GM18909 (cell line): ENCODE measurements at regions not wholly inside any gene's neighbourhood (a gene's known extent, or its start where the extent isn't known, plus 50 kb on each side); places are given as distances from the start of the nearest gene placed in this dataset.

Experiments used
- ATAC-seq: cut with Tn5 transposase; IDR thresholded peaks from one replicate; pipeline ENCODE4 v1.9.1; 2021; ENCODE audit warnings: mild to moderate bottlenecking; ENCODE audit not compliant: unreplicated experiment, poor library complexity

DNA sequence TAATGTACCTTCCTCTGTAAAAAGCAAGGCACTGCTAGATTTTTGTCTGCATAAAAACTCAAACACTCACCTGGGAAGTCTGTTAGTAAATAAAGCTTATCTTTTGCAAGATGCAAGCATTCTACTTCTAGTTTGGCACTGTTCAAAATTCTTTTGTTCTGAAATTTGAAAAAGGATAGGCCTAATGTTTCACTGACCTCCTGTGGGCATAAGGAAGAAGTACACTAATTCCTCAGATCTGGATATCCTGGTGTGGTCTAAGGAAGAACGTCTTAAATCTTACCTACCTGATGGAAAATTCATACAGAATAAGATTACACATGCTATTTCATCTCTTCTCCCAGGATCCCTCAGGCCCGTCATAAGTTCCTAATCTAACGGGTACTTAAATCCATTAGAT is 93.5 kb upstream of the CAMK1G start:
- ATAC-seq, result no peak

DNA sequence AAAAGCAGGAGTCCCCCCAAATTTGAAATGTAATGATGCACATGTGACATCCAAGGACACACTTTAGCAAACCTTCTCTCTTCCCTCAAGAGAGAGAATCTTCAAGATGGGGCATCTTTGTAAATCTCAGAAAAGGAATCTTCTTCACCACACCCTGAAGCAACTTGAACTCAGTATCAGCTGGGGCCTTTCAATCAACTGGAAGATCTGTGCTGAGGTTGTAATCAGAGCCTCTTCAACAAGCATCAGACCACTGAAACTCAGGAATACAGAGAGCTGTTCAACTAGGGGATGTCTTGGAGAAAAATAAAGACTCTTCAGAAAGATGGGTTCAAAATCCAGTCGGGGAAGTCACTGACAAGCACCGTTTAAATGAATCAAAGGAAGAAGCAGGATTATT is 92.5 kb upstream of the CAMK1G start:
- no peak for ATAC-seq

DNA sequence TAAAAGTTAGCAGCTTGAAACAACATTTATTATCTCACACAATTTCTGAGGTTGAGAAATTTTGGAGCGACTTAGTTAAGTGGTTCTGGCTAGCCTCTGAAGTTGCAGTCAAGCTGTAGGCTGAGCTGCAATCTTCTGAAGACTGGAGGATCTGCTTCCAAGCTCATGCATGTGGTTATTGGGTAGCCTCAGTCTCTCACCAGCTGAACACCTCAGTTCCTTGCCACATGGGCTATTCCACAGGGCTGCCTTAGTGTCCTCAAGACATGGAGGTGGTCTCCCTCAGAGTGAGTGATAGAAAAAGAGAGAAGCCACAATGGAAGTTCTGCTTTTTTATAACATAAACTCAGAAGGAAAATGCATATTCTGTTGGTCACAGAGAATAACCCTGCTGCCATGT is 92.0 kb upstream of the CAMK1G start:
- no peak for ATAC-seq

DNA sequence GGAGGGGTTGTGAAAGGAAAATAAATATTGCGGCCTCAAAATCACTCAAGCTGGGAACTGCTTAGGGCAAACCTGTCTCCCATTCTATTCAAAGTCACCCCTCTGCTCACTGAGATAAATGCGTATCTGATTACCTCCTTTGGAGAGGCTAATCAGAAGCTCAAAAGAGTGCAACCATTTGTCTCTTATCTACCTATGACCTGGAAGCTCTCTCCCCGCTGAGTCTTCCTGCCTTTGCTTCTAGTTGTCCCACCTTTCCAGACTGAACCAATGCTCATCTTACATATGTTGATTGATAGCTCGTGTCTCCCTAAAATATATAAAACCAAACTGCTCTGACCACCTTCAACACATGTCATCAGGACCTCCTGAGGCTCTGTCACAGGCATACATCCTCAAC is 91.6 kb upstream of the CAMK1G start:
- ATAC-seq, result no peak

DNA sequence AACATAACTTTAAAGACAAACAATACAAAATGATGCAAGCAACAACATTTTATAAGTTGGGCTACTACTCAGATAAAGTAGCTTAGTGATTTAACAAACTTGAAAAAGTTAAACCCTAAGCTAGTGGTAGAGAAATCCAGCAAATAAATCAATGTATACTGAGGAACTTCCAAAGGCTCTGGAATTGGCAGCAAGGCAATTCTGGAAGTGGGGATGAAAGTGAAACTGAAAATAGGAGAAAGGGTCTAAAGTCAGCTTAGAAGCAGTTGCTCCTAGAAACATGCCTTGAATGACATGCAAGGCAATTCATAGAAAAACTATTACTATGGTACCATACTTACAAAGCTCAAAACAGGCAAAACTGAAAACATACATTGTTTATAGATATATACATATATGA is 90.0 kb upstream of the CAMK1G start:
- ATAC-seq, result no peak

DNA sequence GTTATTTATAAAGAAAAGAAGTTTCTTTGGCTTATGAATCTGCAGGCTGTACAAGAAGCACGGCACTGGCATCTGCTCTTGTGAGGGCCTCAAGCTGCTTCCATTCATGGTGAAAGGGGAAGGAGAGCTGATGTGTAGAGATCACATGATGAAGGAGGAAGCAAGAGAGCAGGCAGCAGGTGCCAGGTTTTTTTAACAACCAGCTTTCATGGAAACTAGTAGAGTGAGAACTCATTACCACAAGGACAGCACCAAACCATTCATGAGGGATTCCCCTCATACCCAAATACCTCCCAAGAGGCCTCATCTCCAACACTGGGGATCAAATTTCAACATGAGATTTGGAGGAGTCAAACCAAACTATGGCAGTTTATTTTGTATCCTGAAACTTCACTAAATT is 85.8 kb upstream of the CAMK1G start:
- ATAC-seq, result no peak

DNA sequence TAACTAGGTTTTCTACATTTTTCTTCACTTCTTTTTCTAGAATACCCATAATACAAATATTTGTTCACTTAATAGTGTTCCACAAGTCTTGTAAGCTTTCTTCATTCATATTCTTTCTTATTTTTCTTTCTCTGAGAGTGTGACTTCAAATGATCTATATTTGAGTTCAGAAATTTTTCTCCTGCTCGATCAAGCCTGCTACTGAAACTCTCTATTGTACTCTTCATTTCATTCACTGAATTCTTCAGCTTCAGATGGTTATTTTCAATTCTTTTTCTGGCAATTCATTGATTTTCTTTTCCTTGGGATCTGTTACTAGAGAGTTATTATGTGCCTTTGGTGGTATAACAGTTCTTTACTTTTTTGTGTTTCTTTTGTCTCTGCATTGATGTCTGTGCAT is 82.5 kb upstream of the CAMK1G start:
- no peak for ATAC-seq

DNA sequence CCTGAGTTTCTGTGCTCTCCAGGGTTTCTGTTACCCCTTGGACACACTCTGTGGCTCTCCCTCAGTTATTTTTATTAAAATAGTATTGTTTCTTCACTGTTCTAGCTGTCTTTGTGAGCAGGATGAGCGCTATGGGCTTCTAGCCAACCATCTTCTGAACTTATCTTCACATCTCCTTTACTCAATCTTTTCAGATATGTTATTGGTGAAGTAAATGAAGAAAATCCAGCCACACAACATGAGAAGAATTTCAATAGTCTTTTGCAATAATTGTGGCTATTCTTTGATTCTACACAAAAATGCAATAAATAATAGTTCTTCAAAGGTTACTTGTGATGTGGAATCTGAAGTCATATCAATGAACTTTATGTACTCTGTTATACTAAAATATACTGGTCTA is 80.3 kb upstream of the CAMK1G start:
- ATAC-seq, result no peak

DNA sequence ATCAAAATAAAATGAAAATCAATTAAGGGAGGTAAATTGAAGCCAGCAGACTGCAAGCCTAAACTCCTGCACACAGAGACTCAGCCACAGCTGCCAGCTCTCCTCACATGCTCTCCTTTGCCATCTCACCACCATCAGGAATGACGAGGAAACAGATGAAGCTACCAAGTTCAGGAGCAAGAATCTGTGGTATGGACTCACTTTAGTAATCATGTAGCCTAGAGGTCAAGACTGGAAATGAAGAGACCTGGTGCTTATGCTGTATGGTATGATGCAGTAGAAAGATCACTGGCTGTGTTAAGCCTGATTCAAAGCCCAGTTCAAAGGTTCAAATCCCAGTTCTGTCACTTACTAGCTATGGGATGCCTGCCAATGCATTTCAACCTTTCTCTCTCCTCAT is 78.9 kb upstream of the CAMK1G start:
- no peak for ATAC-seq

DNA sequence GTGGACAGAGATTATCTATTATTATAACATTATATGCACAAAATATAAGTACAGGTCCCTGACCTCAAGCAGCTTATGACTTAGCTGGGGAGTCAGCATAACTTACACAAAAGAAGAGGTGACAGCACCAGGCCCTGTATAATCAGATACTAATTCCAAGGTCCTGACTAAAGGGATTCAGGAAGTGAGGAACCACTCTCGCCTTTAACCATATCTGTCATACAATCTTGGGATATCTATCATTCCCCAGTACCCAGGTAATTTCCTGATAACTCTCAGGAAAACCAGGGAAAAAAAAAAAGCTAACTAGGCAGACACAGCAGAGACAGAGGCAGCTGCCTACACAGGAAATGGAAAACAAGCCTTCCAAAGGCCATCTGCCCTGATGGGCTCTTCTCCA is 78.5 kb upstream of the CAMK1G start:
- no peak for ATAC-seq

DNA sequence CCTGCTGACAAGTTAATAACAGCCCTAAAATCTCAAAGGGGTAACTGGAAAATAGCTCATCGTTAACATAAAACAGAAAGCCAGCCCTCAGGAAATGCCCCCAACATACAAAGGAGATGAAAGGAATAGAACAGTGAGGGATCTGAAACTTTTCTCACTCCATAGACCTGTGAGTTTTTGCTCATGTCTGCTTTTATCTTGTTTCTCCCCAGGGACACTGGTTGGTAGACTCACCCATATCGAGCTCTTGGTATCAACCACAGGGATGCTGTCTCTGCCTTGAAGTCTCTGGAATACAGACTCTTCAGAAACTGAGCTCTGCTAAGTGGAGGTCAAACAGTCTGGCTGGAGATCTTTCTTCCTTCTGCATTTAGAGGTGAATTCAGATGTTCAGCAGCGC is 77.4 kb upstream of the CAMK1G start:
- ATAC-seq, result no peak

DNA sequence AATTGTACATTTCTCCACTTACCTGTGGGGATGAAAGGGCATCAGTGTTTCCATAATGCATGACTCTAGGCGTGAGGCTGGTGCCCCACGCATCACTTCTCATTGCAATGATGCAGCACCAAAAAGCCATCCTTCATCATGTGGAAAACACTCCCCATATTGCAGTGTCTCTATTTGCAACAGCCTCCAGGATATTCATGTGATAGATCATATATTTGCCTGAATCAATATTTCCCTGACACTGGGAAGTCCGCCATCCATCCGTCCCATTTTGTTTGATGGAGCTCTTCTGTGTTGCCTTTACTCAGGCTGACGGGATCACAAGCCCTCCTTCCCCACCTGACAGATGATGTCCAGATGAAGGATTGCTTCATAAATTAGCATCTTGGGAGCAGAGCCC is 74.5 kb upstream of the CAMK1G start:
- no peak for ATAC-seq

DNA sequence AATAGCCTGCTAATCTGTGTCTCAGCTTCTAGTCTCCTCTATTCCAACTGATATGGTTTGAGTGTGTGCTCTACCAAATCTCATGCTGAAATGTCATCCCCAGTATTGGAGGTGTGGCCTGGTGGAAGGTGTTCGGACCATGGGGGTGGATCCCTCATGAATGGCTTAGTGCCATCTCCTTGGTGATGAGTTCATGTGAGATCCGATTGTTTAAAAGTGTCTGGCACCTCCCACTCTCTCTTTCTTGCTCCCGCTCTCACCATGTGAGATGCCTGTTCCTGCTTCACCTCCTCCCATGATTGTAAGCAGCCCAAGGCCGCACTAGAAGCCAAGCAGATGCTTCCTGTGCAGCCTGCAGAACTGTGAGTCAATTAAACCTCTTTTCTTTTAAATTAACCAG is 73.5 kb upstream of the CAMK1G start:
- ATAC-seq, result no peak

DNA sequence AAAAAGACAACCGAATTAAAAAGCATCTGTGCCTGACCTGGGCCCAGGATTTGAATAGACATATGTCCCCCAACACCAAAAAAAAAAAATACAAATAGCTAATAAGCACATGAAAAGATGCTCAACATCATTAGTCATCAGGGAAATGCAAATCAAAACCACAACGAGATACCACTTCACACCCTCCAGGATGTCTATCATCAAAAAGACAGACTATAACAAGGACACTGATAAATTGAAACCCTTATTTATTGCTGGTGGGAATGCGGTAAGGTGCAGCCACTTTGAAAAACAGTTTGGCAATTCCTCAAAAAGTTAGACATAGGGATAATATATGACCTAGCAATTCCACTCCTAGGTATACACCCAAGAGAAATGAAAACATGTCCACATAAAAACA is 72.3 kb upstream of the CAMK1G start:
- ATAC-seq, result no peak

DNA sequence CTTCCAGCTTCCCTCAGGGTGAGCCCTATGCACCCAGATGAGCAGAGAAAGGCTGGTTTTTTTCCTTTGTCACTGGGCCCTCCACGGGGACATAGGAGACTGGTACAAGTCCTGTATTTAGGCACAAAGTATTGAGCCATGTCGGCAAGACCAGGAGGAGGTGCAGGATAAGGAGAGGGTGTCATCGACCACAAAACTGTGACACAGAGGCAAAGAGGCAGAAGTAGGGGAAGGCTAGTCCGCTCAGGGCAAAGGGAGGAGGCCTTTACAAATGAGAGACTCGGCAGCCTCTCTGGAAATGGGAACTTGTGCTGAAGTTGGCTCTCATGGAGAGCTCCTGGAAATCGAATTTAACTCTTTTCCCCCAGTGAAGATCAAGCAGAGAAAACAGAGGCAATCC is 70.7 kb upstream of the CAMK1G start:
- ATAC-seq, result no peak

DNA sequence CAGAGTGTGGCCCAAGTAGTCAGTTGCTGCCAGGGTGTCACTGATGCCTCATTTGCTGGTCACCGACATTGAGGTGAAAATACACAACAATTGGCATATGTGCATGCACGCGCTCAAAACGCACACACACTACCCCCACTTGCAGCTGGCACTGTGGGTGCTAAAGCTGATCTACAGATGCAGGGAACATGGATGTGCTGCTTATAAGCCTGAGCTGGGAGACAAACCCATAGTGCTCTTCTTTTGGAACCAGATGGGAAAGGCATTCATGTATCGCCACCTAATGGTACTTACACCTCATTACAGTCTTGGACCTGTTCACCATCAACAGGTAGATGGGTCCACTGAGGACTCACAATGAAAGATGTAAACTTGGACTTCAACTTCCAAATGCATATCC is 70.3 kb upstream of the CAMK1G start:
- ATAC-seq, result peak; percentile 51

DNA sequence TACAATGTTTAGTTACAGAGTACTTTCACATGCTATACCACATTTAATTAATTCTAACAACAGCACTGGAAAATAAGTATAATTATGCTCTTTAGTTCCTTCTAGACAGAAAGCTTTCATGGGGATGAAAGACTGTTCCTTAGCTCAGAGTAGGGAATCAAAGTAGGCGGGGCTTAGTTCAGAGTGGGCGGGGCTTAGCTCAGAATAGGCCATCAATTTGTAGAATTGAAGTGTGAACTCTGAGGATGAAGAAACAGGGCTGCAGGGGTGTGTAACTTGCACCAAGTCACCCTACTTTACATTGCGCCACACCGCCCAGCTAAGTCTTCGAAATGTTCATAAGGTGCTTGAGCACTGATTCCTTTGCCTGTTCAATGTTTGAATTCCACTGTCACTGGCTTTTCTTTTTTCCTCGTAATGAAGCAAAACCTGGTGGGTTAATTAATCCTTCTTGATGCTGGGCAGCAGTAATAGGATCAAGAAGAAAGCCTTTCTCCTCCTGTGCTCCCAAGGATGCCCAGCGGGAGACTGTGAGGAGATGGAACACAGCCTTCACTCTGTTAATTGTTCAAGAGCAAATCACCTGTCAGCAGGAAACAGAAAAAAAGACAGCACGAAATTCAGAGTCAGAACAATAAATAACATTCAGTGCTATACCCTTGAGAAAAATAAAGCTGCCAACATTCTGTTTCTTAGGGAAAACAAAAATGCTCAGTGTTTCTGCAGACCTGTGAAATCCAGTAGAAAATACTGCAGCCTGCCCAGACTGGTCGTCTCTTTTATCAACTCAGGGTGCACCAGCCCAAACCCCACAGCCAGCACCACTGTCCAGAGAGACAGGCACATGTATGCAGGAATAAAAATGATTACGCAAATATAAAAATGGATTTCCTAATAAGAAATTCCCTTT is 66.5 kb upstream of the CAMK1G start:
- ATAC-seq, result no peak

DNA sequence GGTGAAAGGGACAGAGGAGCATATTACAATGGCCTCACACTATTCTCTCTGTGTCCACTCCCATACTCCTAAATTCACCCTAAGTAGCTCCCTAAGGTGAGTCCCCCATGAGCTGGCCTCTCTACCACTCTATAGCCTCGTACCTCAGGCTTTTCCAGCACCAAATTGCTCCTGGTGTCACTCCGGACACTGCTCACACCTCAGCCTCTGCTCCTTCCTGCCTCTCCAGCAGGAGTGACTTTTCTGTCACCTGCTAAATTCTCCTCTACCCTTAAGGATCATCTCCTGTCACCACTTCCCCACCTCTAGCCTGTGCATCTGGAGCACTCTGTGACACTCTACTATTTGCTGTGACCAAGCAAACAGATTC is 65.8 kb upstream of the CAMK1G start:
- no peak for ATAC-seq

DNA sequence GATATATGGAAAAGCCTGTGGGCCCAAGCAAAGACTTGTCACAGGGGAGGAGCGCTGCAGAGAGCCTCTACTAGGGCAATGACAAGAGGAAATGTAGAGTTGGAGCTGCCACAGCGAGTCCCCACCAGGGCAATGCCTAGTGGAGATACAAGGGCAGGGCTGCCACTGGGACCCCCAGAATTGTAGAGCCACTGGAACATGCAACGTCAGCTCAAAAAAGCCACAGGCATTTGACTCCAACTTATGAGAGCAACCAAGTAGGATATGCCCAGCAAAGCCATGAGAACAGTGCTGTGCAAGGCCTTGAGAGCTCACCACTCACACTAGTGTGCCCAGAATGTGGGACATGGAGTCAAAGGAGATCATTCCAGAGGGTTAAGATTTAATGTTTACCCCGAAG is 63.7 kb upstream of the CAMK1G start:
- ATAC-seq, result no peak

DNA sequence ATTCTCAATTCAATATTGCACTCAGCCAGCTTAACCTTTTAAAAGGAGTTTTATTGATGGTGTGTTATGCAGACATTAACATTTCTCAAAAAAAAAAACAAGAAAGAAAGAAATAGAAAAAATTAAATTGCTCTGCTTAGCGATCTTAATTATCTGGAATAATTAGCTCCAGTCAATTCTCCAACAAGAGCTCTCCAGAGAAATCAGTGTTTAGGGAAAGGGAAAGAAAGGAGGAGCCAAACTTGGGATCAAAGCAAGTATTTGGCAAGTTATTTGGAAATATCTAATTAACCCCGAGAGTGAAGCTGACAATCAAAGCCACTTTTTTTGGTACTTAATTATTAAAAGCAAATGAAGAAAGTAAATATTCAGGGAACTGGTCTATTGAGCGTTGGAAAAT is 60.7 kb upstream of the CAMK1G start:
- ATAC-seq, result no peak

DNA sequence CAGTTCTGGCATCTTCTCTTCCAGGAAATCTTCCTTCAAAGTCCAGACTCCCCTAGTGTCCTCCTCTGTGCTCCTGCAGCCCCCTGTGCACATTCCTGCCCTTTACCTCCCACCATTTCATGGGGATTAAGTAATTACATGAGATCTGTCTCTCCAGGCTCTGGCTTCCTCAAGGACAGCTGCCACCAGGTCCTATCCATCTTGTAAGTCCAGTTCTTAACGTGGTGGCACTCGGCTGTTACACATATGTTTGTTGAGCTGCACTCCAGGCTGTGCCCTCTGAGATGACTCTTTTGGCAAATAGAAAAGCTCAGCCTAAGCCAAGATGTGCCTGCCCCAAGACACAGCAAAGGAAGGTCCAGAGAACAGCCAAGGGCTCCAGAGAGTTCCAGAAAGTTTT is 57.4 kb upstream of the CAMK1G start:
- no peak for ATAC-seq

DNA sequence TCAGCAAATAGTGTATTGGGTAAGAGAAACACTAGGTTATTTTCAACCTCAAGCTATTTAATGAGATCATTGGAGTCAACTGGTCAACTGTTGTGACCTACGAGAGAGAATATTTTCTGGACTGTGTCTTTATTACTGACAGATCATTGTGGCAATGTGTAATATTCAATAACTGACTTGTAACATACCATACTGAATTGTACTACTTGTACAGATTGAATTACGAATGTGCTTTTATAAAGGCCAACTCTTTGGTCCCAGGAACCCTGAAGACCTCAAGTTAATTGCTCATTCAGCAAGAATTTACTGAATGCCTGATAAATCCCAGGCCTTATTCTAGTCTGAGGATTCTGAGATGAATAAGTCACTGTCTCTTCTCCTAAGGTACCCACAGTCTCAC is 56.1 kb upstream of the CAMK1G start:
- ATAC-seq, result no peak
